ENCODE measurements at regions not wholly inside any gene's neighbourhood (a gene's known extent, or its start where the extent isn't known, plus 50 kb on each side); places are given as distances from the start of the nearest gene placed in this dataset.

- Mint-ChIP-seq H3K27ac (no peak overlapping the region), H3K9me3 (peaks cover 14% of the 10 kb centered on the region), H3K4me3 (no peak overlapping the region), H3K4me1 (ENCODE audit: low read depth) (peaks cover 55% of the 10 kb centered on the region), H3K36me3 (ENCODE audit: low read depth) (peaks cover 8% of the 10 kb centered on the region; the same call in 1 of the 2 replicates), H3K27me3 (ENCODE audit: insufficient read depth) (no peaks in the 10 kb centered on the region)
- DNase-seq = peak; percentile 39
- TF ChIP-seq CTCF (IDR thresholded peaks at IDR 0.05) = no peak
These were observed 53.9 kb upstream of the PLPP4 start for GRCh38 chr10:120403109-120403508.

- TF ChIP-seq CTCF (IDR thresholded peaks at IDR 0.05) = no peak
- H3K4me3 Mint-ChIP-seq = no peak overlapping the region
- DNase-seq = no peak
- peaks cover 4% of the 10 kb centered on the region; the same call in 1 of the 2 replicates for H3K27me3 Mint-ChIP-seq (ENCODE audit: insufficient read depth)
- H3K4me1 Mint-ChIP-seq (ENCODE audit: low read depth) = peaks cover 48% of the 10 kb centered on the region
- H3K36me3 Mint-ChIP-seq (ENCODE audit: low read depth) = peaks cover 6% of the 10 kb centered on the region
- H3K27ac Mint-ChIP-seq = no peak overlapping the region
- no peaks in the 10 kb centered on the region for H3K9me3 Mint-ChIP-seq
These were observed 50.7 kb upstream of the PLPP4 start for GRCh38 chr10:120406376-120406775.
